ENCODE measurements at regions not wholly inside any gene's neighbourhood (a gene's known extent, or its start where the extent isn't known, plus 50 kb on each side); places are given as distances from the start of the nearest gene placed in this dataset.
"Not testable (repeated sequence)": the region's sequence is repeated elsewhere in the genome, so short reads cannot be mapped to it uniquely, and the experiment has no call there.

- Mint-ChIP-seq H3K27me3 (no peaks in the 10 kb centered on the region), H3K4me3 (no peak overlapping the region), H3K27ac (no peak overlapping the region), H3K9me3 (peaks cover 7% of the 10 kb centered on the region), H3K4me1 (no peaks in the 10 kb centered on the region), H3K36me3 (no peaks in the 10 kb centered on the region)
- no peak for DNase-seq
Measured at GRCh38 chr2:225824748-225825449, 425.4 kb downstream of the NYAP2 start.

GRCh38 chr2:225821351-225821750, 421.8 kb downstream of the NYAP2 start:
- no peak overlapping the region for H3K27ac Mint-ChIP-seq
- no peaks in the 10 kb centered on the region for H3K4me1 Mint-ChIP-seq
- no peaks in the 10 kb centered on the region for H3K27me3 Mint-ChIP-seq
- peaks cover 4% of the 10 kb centered on the region for H3K9me3 Mint-ChIP-seq
- H3K4me3 Mint-ChIP-seq = no peak overlapping the region
- DNase-seq = no peak
- no peaks in the 10 kb centered on the region for H3K36me3 Mint-ChIP-seq

GRCh38 chr2:225820826-225821225, 421.3 kb downstream of the NYAP2 start:
- Mint-ChIP-seq H3K4me1 (no peaks in the 10 kb centered on the region), H3K36me3 (no peaks in the 10 kb centered on the region), H3K9me3 (peaks cover 1% of the 10 kb centered on the region), H3K4me3 (no peak overlapping the region), H3K27me3 (no peaks in the 10 kb centered on the region), H3K27ac (no peak overlapping the region)
- no peak for DNase-seq

- Mint-ChIP-seq H3K36me3 (no peaks in the 10 kb centered on the region), H3K27ac (no peak overlapping the region), H3K27me3 (peaks cover 4% of the 10 kb centered on the region), H3K9me3 (no peaks in the 10 kb centered on the region), H3K4me1 (no peaks in the 10 kb centered on the region), H3K4me3 (no peak overlapping the region)
- no peak for DNase-seq
Measured at GRCh38 chr2:225814554-225814953, 415.0 kb downstream of the NYAP2 start.

GRCh38 chr2:225806105-225806504, 406.6 kb downstream of the NYAP2 start:
- DNase-seq = no peak
- Mint-ChIP-seq H3K36me3 (no peaks in the 10 kb centered on the region), H3K4me1 (no peaks in the 10 kb centered on the region), H3K9me3 (no peaks in the 10 kb centered on the region), H3K4me3 (no peak overlapping the region), H3K27ac (no peak overlapping the region), H3K27me3 (peaks cover 3% of the 10 kb centered on the region)

- not testable (repeated sequence) for H3K9me3 Mint-ChIP-seq, H3K4me1 Mint-ChIP-seq, DNase-seq, H3K36me3 Mint-ChIP-seq, H3K27ac Mint-ChIP-seq, H3K4me3 Mint-ChIP-seq, H3K27me3 Mint-ChIP-seq
Measured at GRCh38 chr2:225802076-225802475, 402.6 kb downstream of the NYAP2 start.

- Mint-ChIP-seq H3K9me3 (no peaks in the 10 kb centered on the region), H3K27me3 (peaks cover 11% of the 10 kb centered on the region), H3K4me1 (no peaks in the 10 kb centered on the region), H3K36me3 (no peaks in the 10 kb centered on the region), H3K4me3 (no peak overlapping the region), H3K27ac (no peak overlapping the region)
- no peak for DNase-seq
Measured at GRCh38 chr2:225797394-225797793, 397.9 kb downstream of the NYAP2 start.

GRCh38 chr2:225794652-225795400, 395.3 kb downstream of the NYAP2 start:
- no peaks in the 10 kb centered on the region for H3K4me1 Mint-ChIP-seq
- no peaks in the 10 kb centered on the region for H3K36me3 Mint-ChIP-seq
- H3K4me3 Mint-ChIP-seq = no peak overlapping the region
- DNase-seq = no peak
- peaks cover 14% of the 10 kb centered on the region for H3K27me3 Mint-ChIP-seq
- no peaks in the 10 kb centered on the region for H3K9me3 Mint-ChIP-seq
- no peak overlapping the region for H3K27ac Mint-ChIP-seq

GRCh38 chr2:225793736-225794550, 394.4 kb downstream of the NYAP2 start:
- H3K4me1 Mint-ChIP-seq = no peaks in the 10 kb centered on the region
- H3K36me3 Mint-ChIP-seq = no peaks in the 10 kb centered on the region
- H3K27ac Mint-ChIP-seq = no peak overlapping the region
- DNase-seq = no peak
- H3K9me3 Mint-ChIP-seq = no peaks in the 10 kb centered on the region
- H3K4me3 Mint-ChIP-seq = no peak overlapping the region
- H3K27me3 Mint-ChIP-seq = peaks cover 14% of the 10 kb centered on the region

- Mint-ChIP-seq H3K36me3 (no peaks in the 10 kb centered on the region), H3K27me3 (peaks cover 11% of the 10 kb centered on the region), H3K4me1 (no peaks in the 10 kb centered on the region), H3K9me3 (no peaks in the 10 kb centered on the region), H3K4me3 (no peak overlapping the region), H3K27ac (no peak overlapping the region)
- DNase-seq = no peak
Measured at GRCh38 chr2:225788571-225789094, 389.1 kb downstream of the NYAP2 start.

GRCh38 chr2:225787497-225787896, 388.0 kb downstream of the NYAP2 start:
- Mint-ChIP-seq H3K27ac (no peak overlapping the region), H3K27me3 (peaks cover 11% of the 10 kb centered on the region), H3K36me3 (no peaks in the 10 kb centered on the region), H3K9me3 (no peaks in the 10 kb centered on the region), H3K4me3 (no peak overlapping the region), H3K4me1 (no peaks in the 10 kb centered on the region)
- no peak for DNase-seq

GRCh38 chr2:225781991-225782390, 382.5 kb downstream of the NYAP2 start:
- Mint-ChIP-seq H3K4me1 (no peaks in the 10 kb centered on the region), H3K27me3 (peaks cover 5% of the 10 kb centered on the region)

GRCh38 chr2:225781145-225781544, 381.6 kb downstream of the NYAP2 start:
- Mint-ChIP-seq H3K4me1 (no peaks in the 10 kb centered on the region), H3K9me3 (no peaks in the 10 kb centered on the region), H3K27me3 (peaks cover 5% of the 10 kb centered on the region), H3K36me3 (no peaks in the 10 kb centered on the region), H3K27ac (no peak overlapping the region), H3K4me3 (no peak overlapping the region)
- DNase-seq = no peak

More at GRCh38 chr2:225781991-225782390, 382.5 kb downstream of the NYAP2 start:
- H3K27ac Mint-ChIP-seq = no peak overlapping the region
- H3K9me3 Mint-ChIP-seq = no peaks in the 10 kb centered on the region
- no peak overlapping the region for H3K4me3 Mint-ChIP-seq
- H3K36me3 Mint-ChIP-seq = no peaks in the 10 kb centered on the region
- no peak for DNase-seq

GRCh38 chr2:225779829-225780228, 380.3 kb downstream of the NYAP2 start:
- Mint-ChIP-seq H3K36me3 (no peaks in the 10 kb centered on the region), H3K9me3 (no peaks in the 10 kb centered on the region), H3K27ac (no peak overlapping the region), H3K27me3 (peaks cover under 1% of the 10 kb centered on the region), H3K4me1 (no peaks in the 10 kb centered on the region), H3K4me3 (no peak overlapping the region)
- no peak for DNase-seq

GRCh38 chr2:225773148-225773547, 373.6 kb downstream of the NYAP2 start:
- no peaks in the 10 kb centered on the region for H3K9me3 Mint-ChIP-seq

More at GRCh38 chr2:225773148-225773547, 373.6 kb downstream of the NYAP2 start:
- Mint-ChIP-seq H3K27ac (no peak overlapping the region), H3K27me3 (no peaks in the 10 kb centered on the region), H3K36me3 (no peaks in the 10 kb centered on the region), H3K4me1 (no peaks in the 10 kb centered on the region), H3K4me3 (no peak overlapping the region)
- DNase-seq = no peak

Data from activated naive CD8-positive, alpha-beta T cell treated with anti-CD3 and anti-CD28 coated beads for 36 hours (primary cell).